GM18498 (cell line): ENCODE measurements at regions not wholly inside any gene's neighbourhood (a gene's known extent, or its start where the extent isn't known, plus 50 kb on each side); places are given as distances from the start of the nearest gene placed in this dataset.
A peak's percentile ranks its signal among the peaks of the same experiment; 100 is the strongest.

ENCODE experiments used
- ATAC-seq: cut with Tn5 transposase; IDR thresholded peaks from one replicate; pipeline ENCODE4 v1.9.1; 2021; ENCODE audit warnings: mild to moderate bottlenecking, moderate library complexity; ENCODE audit not compliant: unreplicated experiment

DNA sequence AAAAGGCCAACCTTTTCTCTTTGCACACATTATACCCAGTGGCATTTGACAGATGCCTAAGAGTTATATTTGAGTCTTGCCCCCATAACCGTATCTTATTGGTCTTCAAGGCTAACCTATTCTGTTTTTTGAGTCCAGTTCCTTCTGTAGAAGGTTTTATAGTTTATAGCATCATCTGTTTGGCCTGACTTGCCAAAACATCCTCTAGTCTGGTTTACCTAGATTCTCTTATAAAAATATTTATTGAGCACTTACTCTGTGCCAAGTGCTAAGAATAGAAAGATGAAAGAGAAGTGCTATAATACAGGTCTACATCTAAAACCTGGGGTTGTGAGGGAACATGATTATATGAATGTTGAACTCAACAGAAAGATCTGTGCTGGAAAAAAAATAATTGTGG lies 55.9 kb upstream of the PIP4K2A start:
- ATAC-seq = no peak

DNA sequence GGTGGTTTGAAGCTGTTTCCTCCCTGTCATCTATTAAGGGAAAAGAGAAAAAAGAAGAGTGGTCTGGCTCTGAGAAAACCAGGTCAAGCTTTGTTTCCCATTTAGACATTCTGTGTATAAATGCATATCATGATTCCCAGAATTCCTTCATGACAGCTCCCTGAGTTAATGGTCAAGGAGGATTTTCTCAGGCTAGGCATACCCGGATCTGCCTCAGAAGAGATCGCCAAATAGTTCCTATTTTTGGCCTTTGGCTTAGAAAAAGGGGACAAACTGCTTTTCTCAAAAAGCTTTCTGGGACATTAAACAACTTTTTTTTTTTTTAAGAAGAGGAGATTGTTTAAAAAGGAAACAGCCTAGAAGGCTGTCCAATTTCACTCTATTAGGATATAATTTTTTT lies 53.5 kb upstream of the PIP4K2A start:
- ATAC-seq = no peak

DNA sequence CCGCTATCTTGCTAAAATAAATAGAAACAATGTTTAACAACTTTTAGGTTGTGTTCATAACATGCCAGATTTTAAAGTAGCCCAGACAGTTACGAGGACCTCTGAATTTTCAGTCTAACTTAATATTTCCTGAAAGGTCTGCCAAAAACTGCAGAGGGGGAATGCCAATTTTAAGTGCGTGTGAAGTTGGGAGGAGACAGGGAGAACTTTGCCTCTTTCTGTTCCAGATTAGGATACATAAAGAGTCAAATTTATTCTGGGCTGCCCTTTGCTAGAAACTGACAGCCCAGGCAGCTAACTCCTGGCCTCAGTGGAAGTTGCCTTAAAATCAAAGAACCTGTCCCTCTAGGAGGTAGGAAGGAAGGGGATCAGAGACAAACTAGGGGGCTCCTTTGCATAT lies 52.3 kb upstream of the PIP4K2A start:
- ATAC-seq = no peak

DNA sequence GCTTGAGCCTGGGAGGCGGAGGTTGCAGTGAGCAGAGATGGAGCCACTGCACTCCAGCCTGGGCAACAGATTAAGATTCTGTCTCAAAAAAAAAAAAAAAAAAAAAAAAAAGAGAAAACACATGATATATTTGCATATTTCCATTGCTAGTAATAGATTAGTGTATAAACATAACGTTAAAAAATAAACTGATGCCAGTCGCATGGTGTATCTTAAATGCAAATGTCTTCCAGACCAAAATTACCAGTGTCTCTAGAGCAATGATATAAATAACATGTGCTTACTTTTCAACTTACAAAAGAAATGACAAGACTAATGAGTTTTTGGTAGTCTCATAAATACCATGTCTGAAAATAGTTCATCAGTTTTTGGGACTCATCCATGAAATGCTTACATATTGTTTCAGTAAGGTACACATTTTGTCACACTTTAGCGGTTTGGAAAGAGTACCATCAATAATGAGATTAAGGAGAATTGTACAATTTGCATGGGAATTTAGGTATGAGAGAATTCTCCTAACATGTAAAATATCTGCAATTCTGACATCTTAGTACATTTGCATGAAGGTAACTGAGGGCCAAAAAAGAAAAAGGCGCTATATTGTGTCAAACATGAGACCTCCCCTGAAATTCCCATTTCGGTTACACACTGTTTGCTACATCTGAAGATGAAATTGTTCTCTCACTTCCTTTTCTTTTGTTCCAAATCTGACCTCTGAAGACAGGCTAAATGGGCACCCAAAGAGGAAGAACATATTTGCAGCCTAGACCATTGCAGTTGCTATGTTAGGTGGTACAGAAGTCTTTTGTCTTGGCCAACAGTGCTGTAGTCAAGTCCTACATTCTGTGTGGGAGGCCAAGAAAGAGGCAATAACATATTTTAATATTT lies 51.5 kb upstream of the PIP4K2A start:
- ATAC-seq = peak; percentile 69

DNA sequence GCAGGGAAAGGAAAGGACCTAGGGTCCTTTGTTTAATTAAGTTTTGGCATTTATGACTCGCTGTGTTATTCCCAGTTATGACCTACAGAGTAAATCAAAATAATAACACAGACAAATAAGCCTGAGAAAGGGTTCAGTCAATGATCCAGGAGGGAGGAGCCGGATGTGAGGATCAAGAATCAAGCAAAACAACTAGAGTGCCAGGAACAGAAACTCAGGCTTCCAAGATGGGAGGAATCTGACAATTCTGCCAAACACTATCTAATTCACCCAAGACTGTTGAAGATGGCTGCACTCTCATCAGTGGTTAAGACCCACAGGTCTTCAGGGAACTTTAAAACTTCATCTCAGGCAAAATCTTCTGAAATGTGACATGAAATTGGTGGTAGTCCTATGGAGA lies 50.3 kb upstream of the PIP4K2A start:
- no peak for ATAC-seq
